Body of pancreas (tissue), 4 donors: ENCODE measurements at regions not wholly inside any gene's neighbourhood (a gene's known extent, or its start where the extent isn't known, plus 50 kb on each side); places are given as distances from the start of the nearest gene placed in this dataset.

Source experiments
- ATAC-seq: fragments of 150-250 bp; one replicate; pipeline ENCODE4 v1.9.1; 2016
- DNase-seq, 4 donors: peaks; one replicate each; pipeline ENCODE4 v3.0.0-alpha.2; 2019
- H3K27ac ChIP-seq, 4 donors: fragments of 200-600 bp; sonication (generic); 1 replicate in 3 of 4; 2 replicates in 1 of 4; pipeline versions ENCODE4 v1.5.1 to v1.6.1; 2016 to 2019; ENCODE audit warnings: mild to moderate bottlenecking in 1 of 4, mixed read lengths in 1 of 4, moderate library complexity in 1 of 4
- H3K27me3 ChIP-seq, 2 donors: fragments of 200-600 bp; sonication (generic); one replicate each; pipeline ENCODE4 v1.6.0; 2016; ENCODE audit warnings: mild to moderate bottlenecking in 1 of 2
- H3K36me3 ChIP-seq, 2 donors: fragments of 200-600 bp; sonication (generic); replicated peaks in 1 of 2; 2 replicates each; pipeline ENCODE4 v1.5.1; 2016; ENCODE audit warnings: low read depth in 2 of 2; ENCODE audit not compliant: insufficient read depth in 1 of 2
- H3K4me1 ChIP-seq: fragments of 200-600 bp; sonication (generic); one replicate; pipeline ENCODE4 v1.6.0; 2016
- H3K4me3 ChIP-seq, 2 donors: fragments of 200-600 bp; sonication (generic); 1 replicate in 1 of 2; 2 replicates in 1 of 2; pipeline ENCODE4 v1.5.1; 2016 to 2019
- H3K9me3 ChIP-seq, 3 donors: fragments of 200-600 bp; sonication (generic); 1 replicate in 2 of 3; 2 replicates in 1 of 3; pipeline ENCODE4 v1.5.1; 2016
- CTCF ChIP-seq, 7 experiments: fragments of 450-650 bp in 4 of 7; fragments of 200-600 bp in 3 of 7; sonication (generic) in 3 of 7; IDR thresholded peaks; one replicate each; pipeline ENCODE4 v1.5.1; 2016 to 2019; ENCODE audit warnings: antibody characterized with exemption in 7 of 7
- POLR2A ChIP-seq, 3 donors: fragments of 450-650 bp; IDR thresholded peaks; one replicate each; pipeline ENCODE4 v1.6.1; 2016; ENCODE audit warnings: antibody characterized with exemption in 3 of 3, mild to moderate bottlenecking in 2 of 3
- WGBS, 2 donors: methylation state at CpG; one replicate each; pipeline ENCODE4 v1.1.5; 2017; 5-methylcytosine and 5-hydroxymethylcytosine counted together
- intact Hi-C: fragments of 100-400 bp; cut with DNase I; formaldehyde crosslinking; loops from one replicate; pipeline ENCODE4 v1.15.1; 2023

- H3K27me3 ChIP-seq, result no peaks in the 10 kb centered on the region
- ATAC-seq (no peak), DNase-seq (peak in 1 of 4 donors; percentile 48)
- no peak for TF ChIP-seq CTCF (IDR thresholded peaks at IDR 0.05)
- no peak for TF ChIP-seq POLR2A (IDR thresholded peaks at IDR 0.05)
- intact Hi-C loops, result no loop called here
- no peak overlapping the region for H3K4me3 ChIP-seq
- H3K27ac ChIP-seq, result peak overlapping the region; percentile 42 to 87 (median 70)
- 56 to 77% methylated on average over 5 of the region's 5 CpGs for WGBS, 2 donors
- H3K4me1 ChIP-seq, result peaks cover 41% of the 10 kb centered on the region
- no peaks in the 10 kb centered on the region for H3K9me3 ChIP-seq
- H3K36me3 ChIP-seq, result no peaks in the 10 kb centered on the region
These were observed 200.0 kb upstream of the SGK1 start for GRCh38 chr6:134517868-134518267.

- H3K27me3 ChIP-seq, result no peaks in the 10 kb centered on the region
- TF ChIP-seq POLR2A (IDR thresholded peaks at IDR 0.05) (peak in 2 of 3 donors; percentile 45 to 46), CTCF (IDR thresholded peaks at IDR 0.05) (no peak)
- peaks cover 48% of the 10 kb centered on the region for H3K4me1 ChIP-seq
- ATAC-seq, result peak; percentile 95
- no peaks in the 10 kb centered on the region for H3K9me3 ChIP-seq
- no peak overlapping the region for H3K4me3 ChIP-seq
- H3K36me3 ChIP-seq, result no peaks in the 10 kb centered on the region
- DNase-seq, result peak; percentile 90 to 94 (median 92)
- peak overlapping the region; percentile 42 to 87 (median 70) for H3K27ac ChIP-seq
- WGBS, 2 donors, result 3 to 8% methylated on average over 9 of the region's 9 CpGs
- intact Hi-C loops, result no loop called here
These were observed 199.3 kb upstream of the SGK1 start for GRCh38 chr6:134517145-134517658.

GRCh38 chr6:134516582-134516981 is 198.7 kb upstream of the SGK1 start:
- Histone ChIP-seq H3K9me3 (no peaks in the 10 kb centered on the region), H3K4me3 (no peak overlapping the region), H3K27ac (peak overlapping the region in 3 of 4 donors; percentile 67 to 87 (median 74)), H3K36me3 (no peaks in the 10 kb centered on the region), H3K27me3 (no peaks in the 10 kb centered on the region), H3K4me1 (peaks cover 48% of the 10 kb centered on the region)
- ATAC-seq (no peak), DNase-seq (no peak)
- intact Hi-C loops, result no loop called here
- WGBS, 2 donors, result 46 to 57% methylated on average over 3 of the region's 3 CpGs
- no peak for TF ChIP-seq CTCF (IDR thresholded peaks at IDR 0.05)
- TF ChIP-seq POLR2A (IDR thresholded peaks at IDR 0.05), result no peak

GRCh38 chr6:134515986-134516385 is 198.1 kb upstream of the SGK1 start:
- H3K27me3 ChIP-seq, result no peaks in the 10 kb centered on the region
- H3K4me3 ChIP-seq, result no peak overlapping the region
- H3K36me3 ChIP-seq, result no peaks in the 10 kb centered on the region
- DNase-seq (no peak), ATAC-seq (no peak)
- intact Hi-C loops, result no loop called here
- H3K4me1 ChIP-seq, result peaks cover 42% of the 10 kb centered on the region
- 60 to 66% methylated on average over 2 of the region's 2 CpGs for WGBS, 2 donors
- TF ChIP-seq CTCF (IDR thresholded peaks at IDR 0.05), result no peak
- no peak for TF ChIP-seq POLR2A (IDR thresholded peaks at IDR 0.05)
- H3K27ac ChIP-seq, result peak overlapping the region in 2 of 4 donors; percentile 74 to 87
- no peaks in the 10 kb centered on the region for H3K9me3 ChIP-seq

- Histone ChIP-seq H3K4me1 (peaks cover 32% of the 10 kb centered on the region), H3K4me3 (no peak overlapping the region), H3K27ac (peak overlapping the region in 1 of 4 donors; percentile 44), H3K36me3 (no peaks in the 10 kb centered on the region), H3K9me3 (no peaks in the 10 kb centered on the region), H3K27me3 (no peaks in the 10 kb centered on the region)
- WGBS, 2 donors, result 50 to 70% methylated on average over 2 of the region's 2 CpGs
- DNase-seq, result peak in 2 of 4 donors; percentile 31 to 52
- TF ChIP-seq POLR2A (IDR thresholded peaks at IDR 0.05), result no peak
- TF ChIP-seq CTCF (IDR thresholded peaks at IDR 0.05), result no peak
- intact Hi-C loops, result no loop called here
- no peak for ATAC-seq
These were observed 195.1 kb upstream of the SGK1 start for GRCh38 chr6:134512981-134513391.
